MCF 10A (cell line): ENCODE measurements at regions not wholly inside any gene's neighbourhood (a gene's known extent, or its start where the extent isn't known, plus 50 kb on each side); places are given as distances from the start of the nearest gene placed in this dataset.

Experiments used
- BruUV-seq: library from RNA; stranded (reverse); fragments of 400-500 nt; replicated peaks from 2 replicates; lab custom pipeline; 2021; lab: Mats Ljungman, UMichigan
- CTCF ChIA-PET: fragments of 300-600 bp; sonication (Branson Sonifier 250); formaldehyde crosslinking; extraction: SDS; loops from one replicate; lab custom pipeline; 2021; ENCODE audit warnings: antibody characterized with exemption, inconsistent platforms; lab: Yijun Ruan, JAX
- POLR2A ChIA-PET: fragments of 300-600, 350-650 bp; sonication (Branson Sonifier 250); formaldehyde crosslinking; extraction: SDS; loops from one replicate; lab custom pipeline; 2020; ENCODE audit warnings: antibody characterized with exemption, inconsistent platforms; lab: Yijun Ruan, JAX
- DNase-seq: peaks from one replicate; pipeline ENCODE4 v3.0.0-alpha.2; 2018; ENCODE audit not compliant: unreplicated experiment
- H3K27ac Mint-ChIP-seq: one replicate; pipeline ENCODE4 v1.8.0; 2022; ENCODE audit warnings: mild to moderate bottlenecking, low read depth, mixed read lengths; ENCODE audit not compliant: unreplicated experiment
- H3K27me3 Mint-ChIP-seq: one replicate; pipeline ENCODE4 v1.8.0; 2022; ENCODE audit warnings: mixed read lengths; ENCODE audit not compliant: insufficient read depth, unreplicated experiment
- H3K36me3 Mint-ChIP-seq: one replicate; pipeline ENCODE4 v1.8.0; 2022; ENCODE audit warnings: mild to moderate bottlenecking, moderate library complexity, mixed read lengths; ENCODE audit not compliant: insufficient read depth, unreplicated experiment
- H3K4me1 Mint-ChIP-seq: one replicate; pipeline ENCODE4 v1.8.0; 2022; ENCODE audit warnings: mixed read lengths; ENCODE audit not compliant: insufficient read depth, unreplicated experiment
- H3K4me3 Mint-ChIP-seq: one replicate; pipeline ENCODE4 v1.8.0; 2022; ENCODE audit warnings: mild to moderate bottlenecking, moderate library complexity, mixed read lengths; ENCODE audit not compliant: unreplicated experiment
- H3K9me3 Mint-ChIP-seq: one replicate; pipeline ENCODE4 v1.8.0; 2022; ENCODE audit warnings: mixed read lengths; ENCODE audit not compliant: unreplicated experiment
- intact Hi-C: fragments of 100-400 bp; cut with micrococcal nuclease; formaldehyde crosslinking; loops from 2 replicates; pipeline ENCODE4 v1.14.1; 2022
- TF ChIP-seq, protein P1 (sequence below): fragments of 200-600 bp; IDR thresholded peaks from one replicate; pipeline ENCODE4 v1.8.0; 2022; ENCODE audit warnings: antibody characterized with exemption, mild to moderate bottlenecking; ENCODE audit not compliant: unreplicated experiment

DNA sequence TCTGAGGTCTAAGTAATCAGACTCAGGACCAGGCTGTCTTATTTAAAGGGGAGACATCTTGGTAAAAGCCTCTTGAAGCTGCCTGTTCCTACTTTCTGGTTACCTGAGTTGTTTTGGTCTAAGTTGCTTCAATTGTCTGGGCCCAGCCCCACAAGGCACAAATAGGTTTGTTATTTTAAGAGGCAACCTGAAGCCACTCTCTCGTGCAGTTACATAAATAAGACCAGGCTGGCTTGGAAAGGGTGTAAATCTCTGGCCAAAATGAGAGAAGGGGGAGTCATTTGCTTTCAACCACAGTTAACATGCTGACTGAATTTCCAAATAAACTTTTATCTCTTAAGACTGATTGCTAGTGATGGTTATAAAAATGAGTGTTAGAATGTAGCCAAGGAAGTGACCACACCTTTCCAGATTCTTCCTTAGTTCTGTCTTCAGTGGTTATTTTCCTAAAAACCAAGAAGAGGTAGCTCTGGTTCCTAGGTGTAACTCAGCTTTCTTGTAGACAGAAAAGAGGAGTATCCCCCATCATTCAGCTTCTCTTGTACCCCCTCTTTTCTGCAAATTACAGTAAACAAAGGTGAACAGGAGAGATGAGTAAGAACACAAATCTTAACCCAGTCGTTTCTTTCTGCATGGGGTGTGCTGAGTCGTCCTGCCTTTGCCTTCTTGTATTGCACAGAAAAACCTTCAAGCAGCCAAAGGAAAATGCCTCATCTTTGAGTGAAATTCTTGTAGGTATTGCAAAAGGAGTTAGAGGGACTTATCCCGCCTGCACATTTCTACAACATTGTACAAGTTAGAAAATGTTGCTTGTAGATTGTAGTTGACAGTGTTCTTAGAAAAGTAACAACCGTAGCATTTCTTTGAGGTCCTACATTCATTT is 161.5 kb upstream of the NT5C1B start:
- POLR2A ChIA-PET = interaction anchor here (0.7 to 1.2 kb wide), 4 partner anchors 230 to 607 kb away, joined by 3 to 6 read pairs (median 4); partner anchors contain the start of gene OSR1

DNA sequence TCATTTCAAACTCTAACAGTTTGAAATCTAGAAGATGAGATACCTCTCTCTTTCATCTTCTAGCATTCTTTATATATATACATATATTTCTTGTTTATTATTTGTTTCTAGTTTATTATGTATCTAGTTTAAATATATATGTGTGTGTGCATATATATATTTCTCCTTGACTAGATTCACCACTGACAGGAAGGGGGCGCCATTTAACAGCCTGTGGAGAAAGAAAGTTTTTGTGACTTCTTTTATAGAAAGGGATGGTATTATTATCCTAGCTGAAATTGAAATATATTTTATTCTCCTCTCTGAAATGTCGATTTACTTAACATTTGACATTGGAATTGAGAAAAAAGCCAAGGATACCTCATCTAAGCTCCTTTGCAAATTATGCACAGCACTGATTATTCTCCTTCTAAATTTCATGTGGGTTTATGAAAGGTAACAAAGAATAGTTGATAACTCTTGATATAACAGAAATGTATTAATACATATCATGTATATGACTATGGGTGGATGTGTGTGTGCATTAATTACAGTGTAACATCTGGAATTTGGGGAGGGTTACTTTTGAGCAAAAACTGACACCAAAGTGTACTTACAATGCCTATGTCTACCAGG is 160.7 kb upstream of the NT5C1B start:
- no TSS peak for BruUV-seq
- intact Hi-C loops = loop anchor here (1.0 to 5.0 kb wide), 8 partner anchors 132 to 1113 kb away; no protein-coding TSS in a partner anchor
- no peak overlapping the region for H3K4me3 Mint-ChIP-seq
- no peaks in the 10 kb centered on the region for H3K9me3 Mint-ChIP-seq
- ChIA-PET POLR2A (interaction anchor here (0.7 to 1.2 kb wide), 4 partner anchors 229 to 608 kb away, joined by 3 to 6 read pairs (median 4); partner anchors contain the start of gene OSR1), CTCF (interaction anchor here (0.6 to 2.7 kb wide), 21 partner anchors 9 to 1115 kb away, joined by 3 to 26 read pairs (median 4); no protein-coding TSS in a partner anchor)
- peak; percentile 76 for DNase-seq
- no peak overlapping the region for H3K27ac Mint-ChIP-seq
- peaks cover 9% of the 10 kb centered on the region for H3K4me1 Mint-ChIP-seq
- H3K27me3 Mint-ChIP-seq = no peaks in the 10 kb centered on the region
- H3K36me3 Mint-ChIP-seq = no peaks in the 10 kb centered on the region
- TF ChIP-seq, protein P1, sequence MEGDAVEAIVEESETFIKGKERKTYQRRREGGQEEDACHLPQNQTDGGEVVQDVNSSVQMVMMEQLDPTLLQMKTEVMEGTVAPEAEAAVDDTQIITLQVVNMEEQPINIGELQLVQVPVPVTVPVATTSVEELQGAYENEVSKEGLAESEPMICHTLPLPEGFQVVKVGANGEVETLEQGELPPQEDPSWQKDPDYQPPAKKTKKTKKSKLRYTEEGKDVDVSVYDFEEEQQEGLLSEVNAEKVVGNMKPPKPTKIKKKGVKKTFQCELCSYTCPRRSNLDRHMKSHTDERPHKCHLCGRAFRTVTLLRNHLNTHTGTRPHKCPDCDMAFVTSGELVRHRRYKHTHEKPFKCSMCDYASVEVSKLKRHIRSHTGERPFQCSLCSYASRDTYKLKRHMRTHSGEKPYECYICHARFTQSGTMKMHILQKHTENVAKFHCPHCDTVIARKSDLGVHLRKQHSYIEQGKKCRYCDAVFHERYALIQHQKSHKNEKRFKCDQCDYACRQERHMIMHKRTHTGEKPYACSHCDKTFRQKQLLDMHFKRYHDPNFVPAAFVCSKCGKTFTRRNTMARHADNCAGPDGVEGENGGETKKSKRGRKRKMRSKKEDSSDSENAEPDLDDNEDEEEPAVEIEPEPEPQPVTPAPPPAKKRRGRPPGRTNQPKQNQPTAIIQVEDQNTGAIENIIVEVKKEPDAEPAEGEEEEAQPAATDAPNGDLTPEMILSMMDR = peak; percentile 63

More for the DNA sequence above, 161.5 kb upstream of the NT5C1B start:
- Mint-ChIP-seq H3K4me3 (no peak overlapping the region), H3K27me3 (no peaks in the 10 kb centered on the region), H3K9me3 (no peaks in the 10 kb centered on the region), H3K4me1 (peaks cover 9% of the 10 kb centered on the region), H3K36me3 (no peaks in the 10 kb centered on the region), H3K27ac (no peak overlapping the region)
- no TSS peak for BruUV-seq
- peak; percentile 1 for DNase-seq
- CTCF ChIA-PET = interaction anchor here (0.5 to 2.7 kb wide), 25 partner anchors 8 to 1114 kb away, joined by 3 to 26 read pairs (median 4); no protein-coding TSS in a partner anchor
- TF ChIP-seq, protein P1 = no peak
- intact Hi-C loops = loop anchor here (1.0 to 5.0 kb wide), 8 partner anchors 131 to 1112 kb away; no protein-coding TSS in a partner anchor

DNA sequence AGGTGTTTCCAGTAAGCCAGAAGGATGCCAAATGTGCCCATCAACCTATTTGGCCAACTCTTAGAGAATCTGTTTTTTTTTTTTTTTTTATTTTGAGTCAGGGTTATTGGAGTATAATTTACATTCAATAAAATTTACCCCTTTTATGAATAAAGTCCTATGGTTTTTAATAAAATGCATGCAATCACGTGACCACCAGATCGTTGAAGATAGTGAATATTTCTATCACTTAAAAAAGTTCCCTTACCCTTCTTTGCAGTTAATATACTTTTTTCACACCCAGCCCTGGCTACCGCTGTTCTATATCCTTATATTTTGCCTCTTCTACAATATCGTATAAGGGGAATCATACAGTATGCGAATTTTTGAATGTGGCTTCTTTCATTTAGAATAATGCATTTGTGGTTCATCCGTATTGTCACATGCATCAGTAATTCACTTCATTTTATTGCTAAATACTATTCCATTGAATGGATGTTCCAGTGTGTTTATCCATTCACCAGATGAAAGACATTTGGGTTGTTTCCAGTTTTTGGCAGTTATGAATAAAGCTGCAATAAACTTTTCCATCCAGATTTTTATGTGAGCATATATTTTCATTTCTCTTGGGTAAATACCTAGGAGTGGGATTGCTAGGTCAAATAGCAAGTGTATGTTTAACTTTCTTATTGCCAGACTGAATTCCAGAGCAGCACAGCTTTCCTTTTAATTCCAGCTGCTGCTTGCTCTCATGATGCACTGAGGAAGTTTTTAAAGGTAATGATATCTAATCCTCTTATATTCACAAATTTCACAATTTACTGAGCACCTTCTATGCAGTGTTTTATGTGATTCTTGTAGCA is 156.3 kb upstream of the NT5C1B start:
- Mint-ChIP-seq H3K27ac (no peak overlapping the region), H3K9me3 (no peaks in the 10 kb centered on the region), H3K4me1 (peaks cover 3% of the 10 kb centered on the region), H3K27me3 (no peaks in the 10 kb centered on the region), H3K36me3 (no peaks in the 10 kb centered on the region), H3K4me3 (no peak overlapping the region)
- TF ChIP-seq, protein P1 = no peak
- intact Hi-C loops = no loop called here
- no TSS peak for BruUV-seq
- no peak for DNase-seq
- ChIA-PET CTCF (interaction anchor here (0.6 to 1.4 kb wide), 2 partner anchors 310 to 624 kb away, joined by 4 to 5 read pairs; no protein-coding TSS in a partner anchor), POLR2A (interaction anchor here (1.1 kb wide), 1 partner anchor 9 kb away, joined by 3 read pairs; no protein-coding TSS in a partner anchor)
